GM21786 (cell line): ENCODE measurements at regions not wholly inside any gene's neighbourhood (a gene's known extent, or its start where the extent isn't known, plus 50 kb on each side); places are given as distances from the start of the nearest gene placed in this dataset.

ENCODE experiments used
- ATAC-seq: cut with Tn5 transposase; IDR thresholded peaks from one replicate; pipeline ENCODE4 v1.9.1; 2021; ENCODE audit not compliant: unreplicated experiment

DNA sequence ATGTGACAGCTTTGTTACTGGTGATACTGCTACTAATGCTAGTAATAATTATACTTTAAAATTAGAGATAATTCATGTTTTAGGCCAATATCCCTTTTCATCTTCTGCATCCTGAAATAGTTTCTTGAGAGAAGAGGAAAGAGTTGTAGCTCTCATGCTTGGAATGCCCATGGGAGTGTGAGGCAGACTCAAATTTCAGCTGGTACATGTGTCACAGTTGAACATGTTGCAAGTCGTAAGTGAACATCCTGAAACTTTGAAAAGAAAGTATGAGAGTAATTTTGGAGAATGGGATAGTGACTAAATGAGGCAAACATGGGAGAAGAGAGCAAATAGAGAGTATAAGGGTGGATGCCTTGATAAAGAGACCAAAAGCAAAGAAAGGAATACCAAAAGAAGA is 168.0 kb downstream of the TMTC3 start:
- no peak for ATAC-seq

GRCh38 chr12:88310666-88311065 is 168.6 kb downstream of the TMTC3 start:
- ATAC-seq = no peak

DNA sequence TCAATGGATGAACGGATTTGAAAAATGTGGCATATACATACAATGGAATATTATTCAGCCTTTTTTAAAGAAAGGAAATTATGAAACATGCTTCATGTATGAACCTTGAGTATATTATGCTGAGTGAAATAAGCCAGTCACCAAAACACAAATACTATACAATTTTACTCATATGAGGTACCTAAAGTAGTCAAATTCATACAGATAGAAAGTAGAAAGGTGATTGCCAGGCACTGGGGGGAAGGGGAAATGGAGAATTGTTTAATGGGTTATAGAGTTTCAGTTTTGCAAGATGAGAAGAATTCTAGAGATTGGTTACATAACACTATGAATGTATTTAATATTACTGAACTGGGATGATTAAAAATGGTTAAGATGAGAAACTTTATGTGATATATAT is 171.4 kb downstream of the TMTC3 start:
- peak; percentile 67 for ATAC-seq

DNA sequence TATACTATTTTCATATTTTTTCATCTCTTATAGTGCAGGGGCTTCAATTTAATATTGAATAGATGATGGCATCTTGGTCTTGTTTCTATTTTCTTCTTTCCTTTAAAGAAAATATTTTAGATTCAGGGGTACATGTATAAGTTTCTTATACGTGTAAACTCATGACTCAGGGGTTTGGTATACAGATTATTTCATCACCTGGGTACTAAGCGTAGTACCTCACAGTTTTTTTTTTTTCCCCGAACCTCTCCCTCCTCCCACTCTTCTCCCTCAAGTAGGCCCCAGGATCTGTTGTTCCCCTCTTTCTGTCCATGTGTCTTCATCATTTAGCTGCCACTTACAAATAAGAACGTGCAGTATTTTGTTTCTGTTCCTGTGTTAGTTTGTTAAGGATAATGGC is 172.6 kb downstream of the TMTC3 start:
- ATAC-seq = no peak

GRCh38 chr12:88318726-88319125 is 176.6 kb downstream of the TMTC3 start:
- no peak for ATAC-seq

DNA sequence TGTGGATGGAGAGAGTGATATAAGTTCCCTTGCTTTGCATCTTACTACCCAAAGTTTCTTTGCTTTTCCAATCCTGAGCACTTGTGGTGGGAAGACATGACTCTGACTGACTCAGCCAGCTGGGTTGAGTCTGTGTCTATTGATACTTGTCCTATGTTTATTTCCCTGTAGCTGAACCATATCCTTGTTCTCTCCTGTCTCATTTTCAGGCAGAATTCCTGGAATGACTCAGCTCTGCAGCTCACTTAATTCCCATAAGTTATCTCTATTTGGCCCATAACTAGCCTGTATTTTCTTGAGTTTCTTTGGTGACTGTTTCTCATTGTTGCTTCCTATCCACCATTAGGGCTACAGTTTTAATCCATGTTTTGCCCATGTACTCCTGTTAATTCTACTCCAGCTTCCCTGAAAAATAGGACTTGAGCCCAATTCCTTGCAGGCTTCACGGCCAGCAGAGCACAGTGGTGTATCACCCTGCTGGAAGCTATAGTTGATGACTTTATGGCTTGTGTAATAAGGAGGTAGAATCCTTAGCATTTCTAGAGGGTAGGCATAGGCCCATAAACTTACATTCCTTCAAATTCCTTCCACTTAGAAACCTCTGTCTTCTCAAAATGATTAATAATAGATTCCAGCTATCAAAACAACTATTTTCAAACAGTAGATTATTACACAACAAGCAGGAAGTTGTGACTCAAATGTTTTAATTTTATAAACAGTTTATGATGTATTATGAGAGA is 183.1 kb downstream of the TMTC3 start:
- no peak for ATAC-seq

DNA sequence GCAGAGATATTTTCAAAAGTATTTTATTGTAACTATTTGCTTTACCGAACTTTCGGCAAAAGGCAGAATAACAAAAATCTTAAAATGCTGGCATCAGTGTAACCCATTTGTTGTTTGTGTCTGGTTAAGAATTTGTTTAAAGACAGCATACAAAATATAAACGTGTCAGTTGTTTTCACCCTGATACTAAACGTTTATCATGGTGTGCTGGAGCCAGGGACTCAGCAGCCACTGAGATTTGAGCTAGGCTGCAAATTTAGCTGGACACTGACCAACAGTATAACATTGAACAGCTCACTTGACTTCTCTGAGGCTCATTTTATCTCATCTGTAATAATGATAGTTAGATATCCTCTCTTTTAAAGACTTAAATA is 183.7 kb downstream of the TMTC3 start:
- ATAC-seq = no peak

DNA sequence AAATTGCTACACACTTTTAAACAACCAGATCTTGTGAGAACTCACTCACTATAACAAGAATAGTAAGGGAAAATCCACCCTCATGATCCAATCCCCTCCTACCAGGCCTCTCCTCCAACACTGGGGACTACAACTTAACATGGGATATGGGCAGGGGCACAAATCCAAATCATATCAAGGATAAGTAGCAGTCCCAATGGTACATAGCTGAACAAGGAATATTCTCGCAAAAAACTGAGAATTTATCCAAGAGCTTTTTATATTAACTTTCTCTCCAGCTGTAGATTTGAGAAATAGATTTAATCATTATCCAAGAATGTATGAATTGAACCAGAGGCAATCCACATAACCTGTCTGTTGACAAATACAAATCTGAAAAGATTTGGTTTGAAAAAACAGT is 185.2 kb downstream of the TMTC3 start:
- ATAC-seq = no peak

DNA sequence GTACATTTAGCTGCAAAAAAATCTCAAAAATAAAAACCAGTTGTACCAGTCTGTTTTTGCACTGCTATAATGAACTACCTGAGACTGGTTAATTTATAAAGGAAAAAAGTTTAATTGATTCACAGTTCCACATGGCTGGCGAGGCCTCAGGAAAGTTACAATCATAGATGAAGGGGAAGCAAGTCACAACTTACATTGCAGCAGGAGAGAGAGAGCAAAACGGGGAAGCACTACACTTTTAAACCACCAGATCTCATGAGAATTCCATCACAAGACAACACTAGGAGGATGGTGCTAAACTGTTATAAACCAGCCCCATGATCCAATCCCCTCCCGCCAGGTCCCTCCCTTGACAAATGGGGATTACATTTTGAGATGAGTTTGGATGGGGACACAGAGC is 186.0 kb downstream of the TMTC3 start:
- ATAC-seq = no peak

GRCh38 chr12:88329833-88330232 is 187.7 kb downstream of the TMTC3 start:
- ATAC-seq = no peak

GRCh38 chr12:88334271-88334670 is 192.2 kb downstream of the TMTC3 start:
- ATAC-seq = peak; percentile 46

DNA sequence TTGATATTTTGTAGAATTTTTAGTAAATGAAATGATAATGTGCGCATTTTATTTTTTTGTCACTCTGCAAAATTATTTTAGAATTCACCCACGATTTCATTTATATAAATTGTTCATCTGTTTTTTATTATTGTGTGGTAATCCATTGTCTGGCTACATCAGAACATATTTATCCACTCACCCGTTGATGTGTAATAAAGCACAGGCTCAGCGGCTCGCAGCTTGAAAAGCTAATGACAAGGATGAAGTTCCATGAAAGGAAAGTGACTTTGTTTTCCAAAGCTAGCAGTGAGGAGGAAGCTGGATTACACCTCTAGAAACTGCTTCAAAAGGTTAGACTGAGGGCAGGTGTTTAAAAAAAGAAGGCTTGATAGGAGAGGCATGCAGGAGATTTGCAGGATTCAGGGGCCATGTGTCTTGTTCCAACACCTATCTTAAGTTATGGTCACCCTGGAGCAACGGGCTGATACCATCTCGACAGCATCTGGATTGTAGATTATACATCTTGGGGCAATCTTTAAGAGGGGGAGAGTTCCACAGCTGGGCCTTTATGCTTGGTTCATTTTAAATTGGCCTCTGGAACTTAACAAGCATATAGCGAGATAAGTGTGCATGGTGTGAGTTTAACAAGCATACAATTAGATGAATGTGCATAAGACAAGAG is 194.1 kb downstream of the TMTC3 start:
- no peak for ATAC-seq

- no peak for ATAC-seq
Measured at GRCh38 chr12:88338486-88338885, 196.4 kb downstream of the TMTC3 start.

- ATAC-seq = no peak
Measured at GRCh38 chr12:88339254-88339949, 197.3 kb downstream of the TMTC3 start.

- ATAC-seq = no peak
Measured at GRCh38 chr12:88339966-88340365, 197.9 kb downstream of the TMTC3 start.

DNA sequence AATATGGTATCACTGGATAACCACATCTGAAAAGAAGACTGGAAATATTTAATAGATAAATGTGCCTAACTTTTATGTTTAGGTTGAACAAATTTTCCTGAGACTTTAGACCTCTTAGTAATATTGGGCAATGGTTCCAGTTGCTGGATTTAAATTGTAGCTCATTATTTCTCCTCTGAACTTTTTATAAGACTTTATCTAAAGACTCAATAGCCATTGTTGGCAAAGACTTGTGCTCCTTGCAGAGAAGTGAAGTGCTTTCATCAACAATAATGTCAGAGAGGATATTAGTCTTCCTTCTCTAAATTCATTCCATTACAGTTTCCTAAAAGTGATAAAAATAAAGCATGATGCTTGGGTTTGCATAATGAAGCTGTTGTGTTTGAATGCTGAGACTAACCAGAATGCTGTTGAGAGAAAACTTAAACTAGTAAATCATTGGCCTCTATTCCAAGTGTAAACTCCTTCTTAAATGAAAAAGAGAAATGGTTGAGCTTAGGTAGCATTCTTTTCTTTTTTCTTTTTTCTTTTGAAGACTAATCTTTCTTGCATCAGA is 200.2 kb downstream of the TMTC3 start:
- ATAC-seq = no peak

DNA sequence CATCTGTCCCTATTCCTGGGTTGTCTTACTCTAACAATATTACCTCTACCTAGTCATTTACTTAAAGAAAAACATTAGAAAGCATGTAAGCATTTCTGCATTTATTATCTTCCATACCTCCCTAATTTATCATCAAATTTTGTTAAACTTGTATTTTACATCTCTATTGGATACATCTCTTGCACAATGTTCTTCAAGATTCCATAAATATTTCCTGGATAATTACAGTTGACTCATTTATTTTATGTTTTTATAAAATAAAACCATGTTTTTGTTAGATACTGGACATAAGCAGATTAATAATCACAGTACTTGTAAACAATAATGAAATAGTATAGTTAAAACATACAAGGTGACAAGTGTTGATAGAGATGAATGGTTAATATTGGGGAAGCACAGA is 209.0 kb downstream of the TMTC3 start:
- no peak for ATAC-seq

DNA sequence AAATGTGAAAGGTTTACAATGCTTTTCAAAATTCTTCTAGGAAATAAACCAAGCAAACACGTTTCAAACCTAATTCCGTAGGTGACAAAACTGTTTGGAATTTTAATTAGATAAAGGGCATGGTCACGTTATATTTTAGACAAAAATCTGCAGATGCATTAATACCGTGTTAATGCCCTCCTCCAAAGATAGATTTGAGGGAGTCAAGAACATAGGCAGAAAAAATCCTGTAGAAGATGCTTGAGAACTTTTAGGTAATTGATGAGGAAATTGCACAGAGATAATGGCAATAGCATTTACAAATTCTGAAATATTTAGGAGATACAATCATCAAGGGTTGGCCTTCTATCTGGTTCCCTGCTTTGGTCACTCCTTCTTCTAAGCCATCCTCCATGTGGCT is 212.6 kb downstream of the TMTC3 start:
- no peak for ATAC-seq

DNA sequence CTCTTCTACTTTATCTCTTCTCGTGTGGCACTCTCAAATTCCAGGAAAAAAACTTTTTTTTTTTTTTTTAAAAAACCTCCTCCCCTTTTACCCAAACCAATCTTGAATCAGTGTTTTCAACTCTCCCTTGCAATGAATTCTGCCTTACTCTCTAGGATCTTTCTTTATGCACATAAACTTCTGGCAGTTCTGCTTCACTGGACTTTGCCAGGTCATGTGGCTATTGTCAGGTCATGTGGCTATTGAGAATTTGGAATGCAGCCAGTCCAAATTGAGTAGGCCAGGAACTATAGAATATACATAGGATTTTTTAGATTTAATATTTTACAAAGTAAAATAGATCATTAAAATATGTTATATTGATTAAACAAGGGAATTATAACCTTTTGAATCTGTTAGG is 218.2 kb downstream of the TMTC3 start:
- no peak for ATAC-seq

DNA sequence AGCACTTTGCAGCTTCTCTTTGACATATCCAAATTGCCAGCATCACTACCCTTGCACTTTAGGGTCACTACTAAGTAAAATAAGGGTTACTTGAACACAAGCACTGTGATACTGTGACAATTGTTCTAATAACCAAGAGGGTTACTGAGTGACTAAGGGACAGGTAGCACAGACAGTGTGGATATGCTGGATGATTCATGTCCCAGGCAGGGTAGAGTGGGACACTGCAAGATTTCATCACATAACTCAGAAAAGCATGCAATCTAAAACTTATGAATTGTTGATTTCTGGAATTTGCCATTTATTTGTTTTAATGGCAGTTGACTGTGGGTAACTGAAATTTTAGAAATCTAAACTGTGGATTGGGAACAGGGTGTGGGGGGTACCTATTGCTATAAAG is 218.8 kb downstream of the KITLG start:
- no peak for ATAC-seq

DNA sequence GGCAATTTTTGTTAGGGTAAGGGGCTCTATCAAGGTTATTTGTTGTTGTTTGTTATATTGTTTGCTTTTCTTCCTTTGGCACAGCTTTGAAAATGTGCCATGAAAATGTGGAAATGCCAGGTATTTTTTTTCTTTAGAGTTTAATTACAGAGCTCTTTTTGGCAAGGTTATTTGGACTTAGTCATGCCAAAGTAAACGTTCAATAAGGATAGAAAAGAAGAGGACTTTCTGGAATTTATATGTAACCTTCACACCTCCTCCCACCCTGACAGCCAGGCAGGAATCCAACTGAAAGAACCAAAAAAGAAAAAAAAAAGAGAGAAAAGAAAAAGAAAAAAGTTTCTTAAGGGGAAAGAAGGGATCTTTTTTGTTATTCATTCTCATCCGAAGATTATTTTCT is 217.8 kb downstream of the KITLG start:
- ATAC-seq = no peak

- no peak for ATAC-seq
Measured at GRCh38 chr12:88365403-88365802, 214.9 kb downstream of the KITLG start.
